Smooth muscle cell (in vitro differentiated cells): ENCODE measurements at regions not wholly inside any gene's neighbourhood (a gene's known extent, or its start where the extent isn't known, plus 50 kb on each side); places are given as distances from the start of the nearest gene placed in this dataset.

Experiments used
- DNase-seq: peaks from one replicate; lab custom pipeline; 2025; ENCODE audit not compliant: unreplicated experiment; lab: John Stamatoyannopoulos, UW
- H2AFZ ChIP-seq: fragments of 200-600 bp; sonication (generic); 2 replicates; pipeline ENCODE4 v1.6.0; 2016; ENCODE audit warnings: antibody characterized with exemption, low read depth, mild to moderate bottlenecking
- H3F3A ChIP-seq: fragments of 200-600 bp; sonication (generic); 2 replicates; pipeline ENCODE4 v1.6.0; 2017; ENCODE audit warnings: antibody characterized with exemption, low read depth
- H3K27ac ChIP-seq: fragments of 200-600 bp; sonication (generic); 2 replicates; pipeline ENCODE4 v1.5.1; 2016; ENCODE audit warnings: low read depth, mild to moderate bottlenecking
- H3K27me3 ChIP-seq: fragments of 200-600 bp; sonication (generic); 2 replicates; pipeline ENCODE4 v1.6.1; 2016; ENCODE audit warnings: low read depth, mild to moderate bottlenecking
- H3K36me3 ChIP-seq: fragments of 200-600 bp; sonication (generic); 2 replicates; pipeline ENCODE4 v1.5.1; 2016; ENCODE audit warnings: low read depth
- H3K4me1 ChIP-seq: fragments of 200-600 bp; sonication (generic); 2 replicates; pipeline ENCODE4 v1.5.1; 2016; ENCODE audit warnings: low read depth
- H3K4me2 ChIP-seq: fragments of 200-600 bp; sonication (generic); 2 replicates; pipeline ENCODE4 v1.6.0; 2016; ENCODE audit warnings: mild to moderate bottlenecking
- H3K4me3 ChIP-seq: fragments of 200-600 bp; sonication (generic); 2 replicates; pipeline ENCODE4 v1.5.1; 2016; ENCODE audit warnings: mild to moderate bottlenecking
- H3K79me2 ChIP-seq: fragments of 200-600 bp; sonication (generic); 2 replicates; pipeline ENCODE4 v1.6.0; 2016; ENCODE audit warnings: low read depth, mild to moderate bottlenecking
- H3K9ac ChIP-seq: fragments of 200-600 bp; sonication (generic); 2 replicates; pipeline ENCODE4 v1.6.0; 2016; ENCODE audit warnings: low read depth
- H3K9me3 ChIP-seq: fragments of 200-600 bp; sonication (generic); replicated peaks from 2 replicates; pipeline ENCODE4 v1.5.1; 2016; ENCODE audit warnings: low read depth
- H4K20me1 ChIP-seq: fragments of 200-600 bp; sonication (generic); 2 replicates; pipeline ENCODE4 v1.6.0; 2016; ENCODE audit warnings: low read depth
- CTCF ChIP-seq: fragments of 200-600 bp; sonication (generic); IDR thresholded peaks from 2 replicates; pipeline ENCODE4 v1.5.1; 2017; ENCODE audit warnings: borderline replicate concordance, mild to moderate bottlenecking, antibody characterized with exemption; ENCODE audit not compliant: insufficient read depth, poor library complexity, severe bottlenecking
- WGBS: methylation state at CpG from one replicate; pipeline ENCODE4 v1.1.7; 2016; ENCODE audit warnings: low lambda C conversion rate; 5-methylcytosine and 5-hydroxymethylcytosine counted together

- no peak overlapping the region for H3K9ac ChIP-seq
- no peaks in the 10 kb centered on the region for H3K36me3 ChIP-seq
- 93% methylated on average over 3 of the region's 3 CpGs for WGBS
- no peak overlapping the region for H3K4me3 ChIP-seq
- no peaks in the 10 kb centered on the region for H3K27me3 ChIP-seq
- DNase-seq = no peak
- no peak overlapping the region for H3K4me2 ChIP-seq
- TF ChIP-seq CTCF = no peak
- no peaks in the 10 kb centered on the region for H3K9me3 ChIP-seq
- no peaks in the 10 kb centered on the region for H3K4me1 ChIP-seq
- no peaks in the 10 kb centered on the region for H3K79me2 ChIP-seq
- H4K20me1 ChIP-seq = no peaks in the 10 kb centered on the region
- H3K27ac ChIP-seq = no peak overlapping the region
- no peak overlapping the region for H2AFZ ChIP-seq
- H3F3A ChIP-seq = no peaks in the 10 kb centered on the region
These were observed 179.4 kb downstream of the IRS1 start for GRCh38 chr2:226620176-226620575.

- WGBS = 92% methylated on average over 3 of the region's 3 CpGs
- DNase-seq = no peak
- Histone ChIP-seq H3K9me3 (no peaks in the 10 kb centered on the region), H3K4me3 (no peak overlapping the region), H2AFZ (no peak overlapping the region), H3K36me3 (no peaks in the 10 kb centered on the region), H4K20me1 (no peaks in the 10 kb centered on the region), H3K79me2 (no peaks in the 10 kb centered on the region), H3K27me3 (no peaks in the 10 kb centered on the region), H3K4me1 (no peaks in the 10 kb centered on the region), H3K9ac (no peak overlapping the region), H3F3A (no peaks in the 10 kb centered on the region), H3K27ac (no peak overlapping the region), H3K4me2 (no peak overlapping the region)
- no peak for TF ChIP-seq CTCF
These were observed 179.9 kb downstream of the IRS1 start for GRCh38 chr2:226619707-226620106.

- peak overlapping the region; percentile 6 for H3K4me2 ChIP-seq
- no peak for DNase-seq
- WGBS = 28% methylated on average over 2 of the region's 2 CpGs
- H4K20me1 ChIP-seq = no peaks in the 10 kb centered on the region
- no peak overlapping the region for H3K4me3 ChIP-seq
- TF ChIP-seq CTCF = no peak
- no peaks in the 10 kb centered on the region for H3F3A ChIP-seq
- peak overlapping the region; percentile 50 for H2AFZ ChIP-seq
- no peaks in the 10 kb centered on the region for H3K36me3 ChIP-seq
- H3K4me1 ChIP-seq = no peaks in the 10 kb centered on the region
- no peaks in the 10 kb centered on the region for H3K27me3 ChIP-seq
- no peaks in the 10 kb centered on the region for H3K79me2 ChIP-seq
- H3K27ac ChIP-seq = no peak overlapping the region
- no peaks in the 10 kb centered on the region for H3K9me3 ChIP-seq
- H3K9ac ChIP-seq = no peak overlapping the region
These were observed 180.6 kb downstream of the IRS1 start for GRCh38 chr2:226618875-226619605.

- Histone ChIP-seq H4K20me1 (no peaks in the 10 kb centered on the region), H2AFZ (no peak overlapping the region), H3K79me2 (no peaks in the 10 kb centered on the region), H3K27ac (no peak overlapping the region), H3K9ac (no peak overlapping the region), H3F3A (no peaks in the 10 kb centered on the region), H3K4me1 (no peaks in the 10 kb centered on the region), H3K4me3 (no peak overlapping the region), H3K9me3 (no peaks in the 10 kb centered on the region), H3K4me2 (no peak overlapping the region), H3K27me3 (no peaks in the 10 kb centered on the region), H3K36me3 (no peaks in the 10 kb centered on the region)
- no peak for DNase-seq
- 76% methylated on average over 6 of the region's 6 CpGs for WGBS
- TF ChIP-seq CTCF = no peak
These were observed 181.1 kb downstream of the IRS1 start for GRCh38 chr2:226618544-226618874.
